Dermis microvascular lymphatic vessel endothelial cell (primary cell): ENCODE measurements at regions not wholly inside any gene's neighbourhood (a gene's known extent, or its start where the extent isn't known, plus 50 kb on each side); places are given as distances from the start of the nearest gene placed in this dataset.
"Not testable (repeated sequence)": the region's sequence is repeated elsewhere in the genome, so short reads cannot be mapped to it uniquely, and the experiment has no call there.

Experiments used
- DNase-seq, 2 donors: peaks; one replicate each; pipeline versions ENCODE4 v3.0.0 to v3.0.0-alpha.2; 2010; ENCODE audit warnings: low read depth in 2 of 2

GRCh38 chr13:111663505-111663904 lies 343.1 kb downstream of the TEX29 start:
- DNase-seq, result no peak

GRCh38 chr13:111663953-111664421 lies 343.5 kb downstream of the TEX29 start:
- no peak for DNase-seq

GRCh38 chr13:111664696-111665095 lies 344.3 kb downstream of the TEX29 start:
- no peak for DNase-seq

GRCh38 chr13:111665691-111666095 lies 345.3 kb downstream of the TEX29 start:
- no peak for DNase-seq

GRCh38 chr13:111666164-111666776 lies 345.8 kb downstream of the TEX29 start:
- no peak for DNase-seq

GRCh38 chr13:111667757-111668156 lies 347.3 kb downstream of the TEX29 start:
- no peak for DNase-seq

GRCh38 chr13:111668451-111668850 lies 348.0 kb downstream of the TEX29 start:
- no peak for DNase-seq

GRCh38 chr13:111672198-111672597 lies 351.8 kb downstream of the TEX29 start:
- DNase-seq, result not testable (repeated sequence)

- not testable (repeated sequence) for DNase-seq
These were observed 357.9 kb downstream of the TEX29 start for GRCh38 chr13:111678120-111678882.

GRCh38 chr13:111679645-111680044 lies 359.2 kb downstream of the TEX29 start:
- not testable (repeated sequence) for DNase-seq

- DNase-seq, result not testable (repeated sequence)
These were observed 359.7 kb downstream of the TEX29 start for GRCh38 chr13:111680100-111680499.

- not testable (repeated sequence) for DNase-seq
These were observed 371.6 kb downstream of the TEX29 start for GRCh38 chr13:111692028-111692427.

GRCh38 chr13:111696121-111696520 lies 370.8 kb upstream of the SOX1 start:
- DNase-seq, result not testable (repeated sequence)

GRCh38 chr13:111702059-111702458 lies 364.9 kb upstream of the SOX1 start:
- DNase-seq, result not testable (repeated sequence)
